Nephron progenitor cell (in vitro differentiated cells): ENCODE measurements at regions not wholly inside any gene's neighbourhood (a gene's known extent, or its start where the extent isn't known, plus 50 kb on each side); places are given as distances from the start of the nearest gene placed in this dataset.
A peak's percentile ranks its signal among the peaks of the same experiment; 100 is the strongest.

Experiments
- DNase-seq: peaks from one replicate; pipeline ENCODE4 v3.0.0; 2021
- H3K27ac Mint-ChIP-seq: 2 replicates; pipeline ENCODE4 v1.8.0; 2021; ENCODE audit warnings: mild to moderate bottlenecking, moderate library complexity, mixed read lengths
- H3K27me3 Mint-ChIP-seq: 2 replicates; pipeline ENCODE4 v1.8.0; 2021; ENCODE audit warnings: mild to moderate bottlenecking, low read depth, mixed read lengths; ENCODE audit not compliant: poor library complexity
- H3K36me3 Mint-ChIP-seq: 2 replicates; pipeline ENCODE4 v1.8.0; 2021; ENCODE audit warnings: low read depth, mixed read lengths
- H3K4me1 Mint-ChIP-seq: 2 replicates; pipeline ENCODE4 v1.8.0; 2021; ENCODE audit warnings: mixed read lengths
- H3K4me3 Mint-ChIP-seq: 2 replicates; pipeline ENCODE4 v1.8.0; 2021; ENCODE audit warnings: mild to moderate bottlenecking, moderate library complexity, mixed read lengths
- H3K9me3 Mint-ChIP-seq: 2 replicates; pipeline ENCODE4 v1.8.0; 2021; ENCODE audit warnings: mild to moderate bottlenecking, moderate library complexity, mixed read lengths
- TF ChIP-seq, protein P1 (sequence below): fragments of 200-600 bp; sonication (generic); IDR thresholded peaks from 2 replicates; pipeline ENCODE4 v1.5.0; 2021; ENCODE audit warnings: antibody characterized with exemption

DNA sequence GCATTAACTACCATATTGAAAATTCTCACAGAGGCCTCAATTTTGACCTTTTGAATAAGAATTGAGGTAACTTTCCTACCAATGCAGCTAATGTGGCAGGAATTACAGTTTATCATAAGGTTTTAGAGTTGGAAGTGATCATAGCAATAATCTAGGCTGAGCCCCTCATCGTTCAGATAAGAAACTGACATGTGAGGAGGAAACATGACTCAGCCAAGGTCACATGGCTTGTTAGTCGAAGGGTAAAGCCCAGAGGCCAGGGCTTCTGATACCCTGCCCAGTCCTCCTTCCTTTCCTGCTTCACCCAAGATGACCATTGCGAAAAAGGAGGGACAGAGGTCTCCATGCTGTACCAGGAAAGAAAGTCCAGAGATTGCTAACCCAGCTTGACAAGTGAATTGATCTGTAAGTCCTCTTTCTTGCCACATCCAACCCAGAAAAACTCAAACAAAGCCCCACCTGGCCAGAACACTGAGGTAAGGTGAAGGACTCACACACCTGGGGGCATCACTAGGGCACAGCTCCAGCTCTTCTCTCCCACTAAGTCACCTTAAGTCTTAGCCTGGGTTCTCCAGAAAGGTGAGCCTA is 174.8 kb downstream of the EN1 start:
- no peak for DNase-seq
- TF ChIP-seq, protein P1, sequence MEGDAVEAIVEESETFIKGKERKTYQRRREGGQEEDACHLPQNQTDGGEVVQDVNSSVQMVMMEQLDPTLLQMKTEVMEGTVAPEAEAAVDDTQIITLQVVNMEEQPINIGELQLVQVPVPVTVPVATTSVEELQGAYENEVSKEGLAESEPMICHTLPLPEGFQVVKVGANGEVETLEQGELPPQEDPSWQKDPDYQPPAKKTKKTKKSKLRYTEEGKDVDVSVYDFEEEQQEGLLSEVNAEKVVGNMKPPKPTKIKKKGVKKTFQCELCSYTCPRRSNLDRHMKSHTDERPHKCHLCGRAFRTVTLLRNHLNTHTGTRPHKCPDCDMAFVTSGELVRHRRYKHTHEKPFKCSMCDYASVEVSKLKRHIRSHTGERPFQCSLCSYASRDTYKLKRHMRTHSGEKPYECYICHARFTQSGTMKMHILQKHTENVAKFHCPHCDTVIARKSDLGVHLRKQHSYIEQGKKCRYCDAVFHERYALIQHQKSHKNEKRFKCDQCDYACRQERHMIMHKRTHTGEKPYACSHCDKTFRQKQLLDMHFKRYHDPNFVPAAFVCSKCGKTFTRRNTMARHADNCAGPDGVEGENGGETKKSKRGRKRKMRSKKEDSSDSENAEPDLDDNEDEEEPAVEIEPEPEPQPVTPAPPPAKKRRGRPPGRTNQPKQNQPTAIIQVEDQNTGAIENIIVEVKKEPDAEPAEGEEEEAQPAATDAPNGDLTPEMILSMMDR: no peak
- Mint-ChIP-seq H3K4me3 (no peak overlapping the region), H3K27me3 (peaks cover 9% of the 10 kb centered on the region), H3K36me3 (no peaks in the 10 kb centered on the region), H3K9me3 (no peaks in the 10 kb centered on the region), H3K27ac (peak overlapping the region; percentile 31), H3K4me1 (peaks cover 20% of the 10 kb centered on the region)

DNA sequence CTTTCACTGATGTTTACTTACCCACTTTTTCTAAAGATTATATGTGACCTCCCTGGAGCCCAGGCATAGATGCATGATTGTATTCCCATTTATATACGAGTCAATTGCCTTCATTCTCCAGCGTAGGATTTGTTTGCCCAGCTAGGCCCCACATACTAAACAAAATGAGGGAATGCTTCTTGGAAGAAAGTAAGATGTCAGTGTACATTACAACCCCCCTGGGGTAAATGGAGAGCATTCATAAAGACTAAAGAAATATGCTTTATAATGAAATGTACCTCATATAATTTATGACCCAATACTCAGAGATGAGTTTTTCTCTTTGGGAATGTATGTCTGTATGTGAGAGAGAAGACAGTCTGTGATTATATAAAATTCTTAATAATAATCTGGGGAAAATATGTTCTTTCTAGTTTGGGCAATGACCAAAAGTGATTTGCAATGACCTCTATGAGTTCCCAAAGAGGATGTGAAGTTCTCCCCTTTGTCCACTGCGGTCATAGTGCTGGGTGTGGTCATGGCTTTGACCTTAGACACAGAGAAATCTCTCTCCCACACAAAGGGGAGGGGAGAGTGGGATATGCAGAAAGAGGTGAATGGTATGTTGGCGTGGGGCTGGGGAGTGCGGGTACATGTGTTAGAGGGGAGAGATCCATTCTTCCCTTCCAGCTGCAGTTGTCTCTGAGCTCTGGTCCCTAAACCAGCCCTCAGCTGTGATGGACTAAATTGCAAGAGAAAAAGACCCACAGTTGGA is 175.6 kb downstream of the EN1 start:
- Mint-ChIP-seq H3K36me3 (no peaks in the 10 kb centered on the region), H3K4me3 (no peak overlapping the region), H3K27me3 (peaks cover 9% of the 10 kb centered on the region), H3K9me3 (no peaks in the 10 kb centered on the region), H3K27ac (no peak overlapping the region), H3K4me1 (peaks cover 20% of the 10 kb centered on the region)
- TF ChIP-seq, protein P1: no peak
- no peak for DNase-seq

DNA sequence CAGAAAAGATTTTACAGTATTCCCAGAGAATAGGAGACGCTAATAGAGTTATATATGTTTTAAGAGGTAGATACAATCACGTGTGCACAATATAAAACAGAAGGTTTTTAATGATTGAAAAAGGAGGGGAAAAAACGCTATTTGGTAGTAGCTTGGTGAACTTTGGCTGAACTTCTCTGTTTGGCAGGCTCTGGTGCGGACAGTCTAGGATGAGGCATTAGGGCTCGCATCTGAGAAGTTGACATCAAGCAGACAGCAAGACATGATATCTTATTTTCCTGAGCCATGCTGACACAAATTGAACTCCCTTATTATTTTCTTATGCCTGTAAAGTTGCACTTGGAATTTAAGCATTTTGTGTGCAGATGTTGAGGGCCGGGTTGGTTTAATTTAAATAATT is 176.6 kb downstream of the EN1 start:
- Mint-ChIP-seq H3K4me1 (peaks cover 20% of the 10 kb centered on the region), H3K27ac (no peak overlapping the region), H3K9me3 (no peaks in the 10 kb centered on the region), H3K27me3 (peaks cover 9% of the 10 kb centered on the region), H3K4me3 (no peak overlapping the region), H3K36me3 (no peaks in the 10 kb centered on the region)
- DNase-seq: no peak
- TF ChIP-seq, protein P1: no peak

DNA sequence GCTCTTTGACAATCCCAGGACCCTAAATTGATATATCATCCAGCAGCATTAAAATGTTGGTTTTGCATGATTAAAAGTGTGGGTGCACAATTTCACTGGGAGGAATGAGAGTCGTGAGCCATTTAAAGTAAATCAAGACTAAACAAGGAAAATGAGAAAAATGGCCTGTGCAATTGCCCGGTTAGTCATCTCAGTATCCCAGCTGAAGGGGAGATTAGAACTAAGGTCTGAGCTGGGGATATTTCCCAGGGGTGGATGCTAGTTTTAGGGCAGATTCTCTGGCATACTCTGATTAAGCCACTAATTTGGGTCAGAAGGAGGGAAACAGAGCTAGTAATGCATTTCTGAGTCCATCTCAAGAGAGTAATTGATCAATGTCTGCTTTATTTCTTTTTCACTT is 177.2 kb downstream of the EN1 start:
- Mint-ChIP-seq H3K4me3 (no peak overlapping the region), H3K27ac (no peak overlapping the region), H3K9me3 (no peaks in the 10 kb centered on the region), H3K36me3 (no peaks in the 10 kb centered on the region), H3K27me3 (peaks cover 9% of the 10 kb centered on the region), H3K4me1 (peaks cover 20% of the 10 kb centered on the region)
- no peak for DNase-seq
- TF ChIP-seq, protein P1: no peak

DNA sequence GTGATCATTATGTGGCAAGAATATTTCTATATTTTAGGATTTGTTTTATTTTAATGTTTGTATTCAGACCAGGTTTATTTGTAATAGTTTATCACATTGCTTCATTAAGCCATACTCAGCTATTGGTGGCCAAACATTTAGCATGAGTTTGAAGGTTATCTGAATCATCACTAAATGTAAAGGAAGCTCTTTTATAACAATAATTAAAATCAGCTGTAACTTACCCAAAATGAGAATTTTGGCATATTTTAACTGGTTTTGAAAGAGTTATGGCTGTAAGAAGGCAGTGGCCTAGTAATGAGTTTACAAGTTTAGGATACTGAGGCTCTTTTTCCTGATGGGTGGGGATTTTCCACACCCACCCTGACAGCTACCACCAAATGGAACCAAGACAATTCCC is 177.8 kb downstream of the EN1 start:
- Mint-ChIP-seq H3K27me3 (peaks cover 12% of the 10 kb centered on the region), H3K27ac (no peak overlapping the region), H3K36me3 (no peaks in the 10 kb centered on the region), H3K4me3 (no peak overlapping the region), H3K9me3 (no peaks in the 10 kb centered on the region), H3K4me1 (peaks cover 20% of the 10 kb centered on the region)
- no peak for DNase-seq
- TF ChIP-seq, protein P1: no peak
